ENCODE measurements at regions not wholly inside any gene's neighbourhood (a gene's known extent, or its start where the extent isn't known, plus 50 kb on each side); places are given as distances from the start of the nearest gene placed in this dataset.

GRCh38 chr2:71938659-71939587 lies 208.7 kb downstream of the CYP26B1 start:
- intact Hi-C loops (cut with DNase I; ENCODE audit: low total_unique reads), result no loop called here

GRCh38 chr2:71938108-71938507 lies 209.6 kb downstream of the CYP26B1 start:
- H3K4me3 ChIP-seq (ENCODE audit: low read depth, poor library complexity, severe bottlenecking), result no peak overlapping the region
- intact Hi-C loops (cut with DNase I; ENCODE audit: low total_unique reads), result no loop called here
- DNase-seq (ENCODE audit: low spot score in 2 of 2), result peak in 1 of 2 donors; percentile 74
- 87 to 100% methylated on average over 1 of the region's 1 CpG for WGBS, 2 donors
- TF ChIP-seq POLR2A (IDR thresholded peaks at IDR 0.05), result no peak
- no peak for TF ChIP-seq CTCF (IDR thresholded peaks at IDR 0.05)

More at GRCh38 chr2:71938659-71939587, 208.7 kb downstream of the CYP26B1 start:
- TF ChIP-seq CTCF (IDR thresholded peaks at IDR 0.05) (no peak), POLR2A (IDR thresholded peaks at IDR 0.05) (no peak)
- WGBS, 2 donors, result 89 to 92% methylated on average over 12 to 13 of the region's 13 CpGs
- DNase-seq (ENCODE audit: low spot score in 2 of 2), result peak in 1 of 2 donors; percentile 81
- no peak overlapping the region for H3K4me3 ChIP-seq (ENCODE audit: low read depth, poor library complexity, severe bottlenecking)

- intact Hi-C loops (cut with DNase I; ENCODE audit: low total_unique reads), result no loop called here
- no peak for DNase-seq (ENCODE audit: low spot score in 2 of 2)
- H3K4me3 ChIP-seq (ENCODE audit: low read depth, poor library complexity, severe bottlenecking), result no peak overlapping the region
- TF ChIP-seq CTCF (IDR thresholded peaks at IDR 0.05) (no peak), POLR2A (IDR thresholded peaks at IDR 0.05) (no peak)
- 92 to 100% methylated on average over 1 of the region's 1 CpG for WGBS, 2 donors
Observed at GRCh38 chr2:71937396-71937795, 210.3 kb downstream of the CYP26B1 start.

GRCh38 chr2:71936076-71937030 lies 211.3 kb downstream of the CYP26B1 start:
- TF ChIP-seq POLR2A (IDR thresholded peaks at IDR 0.05) (no peak), CTCF (IDR thresholded peaks at IDR 0.05) (no peak)
- DNase-seq (ENCODE audit: low spot score in 2 of 2), result no peak
- WGBS, 2 donors, result 77 to 82% methylated on average over 5 of the region's 5 CpGs
- intact Hi-C loops (cut with DNase I; ENCODE audit: low total_unique reads), result no loop called here
- H3K4me3 ChIP-seq (ENCODE audit: low read depth, poor library complexity, severe bottlenecking), result no peak overlapping the region

- no peak for TF ChIP-seq CTCF (IDR thresholded peaks at IDR 0.05)
- TF ChIP-seq POLR2A (IDR thresholded peaks at IDR 0.05), result no peak
- intact Hi-C loops (cut with DNase I; ENCODE audit: low total_unique reads), result no loop called here
- H3K4me3 ChIP-seq (ENCODE audit: low read depth, poor library complexity, severe bottlenecking), result no peak overlapping the region
- DNase-seq (ENCODE audit: low spot score in 2 of 2), result peak; percentile 73 to 94
- WGBS, 2 donors, result 28 to 33% methylated on average over 11 of the region's 11 CpGs
Observed at GRCh38 chr2:71935262-71935848, 212.3 kb downstream of the CYP26B1 start.
